A673 (cell line): ENCODE measurements at regions not wholly inside any gene's neighbourhood (a gene's known extent, or its start where the extent isn't known, plus 50 kb on each side); places are given as distances from the start of the nearest gene placed in this dataset.

ENCODE experiments used
- BruUV-seq: library from RNA; stranded (reverse); fragments of 400-500 nt; replicated peaks from 2 replicates; lab custom pipeline; 2021; lab: Mats Ljungman, UMichigan
- CTCF ChIA-PET: fragments of 300-600 bp; sonication (Branson Sonifier 250); formaldehyde crosslinking; loops from one replicate; lab custom pipeline; 2022; ENCODE audit warnings: antibody characterized with exemption; lab: Charles Lee
- POLR2A ChIA-PET: fragments of 300-600 bp; sonication (Branson Sonifier 250); formaldehyde crosslinking; loops from one replicate; lab custom pipeline; 2022; ENCODE audit warnings: antibody characterized with exemption; ENCODE audit not compliant: low non-redundant PET; lab: Charles Lee
- DNase-seq: peaks from one replicate; pipeline ENCODE4 v3.0.0-alpha.2; 2015; ENCODE audit warnings: low spot score
- H3K27ac ChIP-seq: fragments of 200-600 bp; sonication (generic); 2 replicates; pipeline ENCODE4 v1.5.1; 2016; ENCODE audit warnings: mixed run types, low read depth, mild to moderate bottlenecking, mixed read lengths, antibody characterized with exemption, low read length; ENCODE audit not compliant: poor library complexity, severe bottlenecking
- H3K27me3 ChIP-seq: fragments of 200-600 bp; sonication (generic); replicated peaks from 2 replicates; pipeline ENCODE4 v1.6.1; 2017; ENCODE audit warnings: mixed run types, low read depth, mild to moderate bottlenecking, mixed read lengths, antibody characterized with exemption, low read length; ENCODE audit not compliant: insufficient read depth, poor library complexity
- H3K36me3 ChIP-seq: fragments of 200-600 bp; sonication (generic); 2 replicates; pipeline ENCODE4 v1.6.1; 2016; ENCODE audit warnings: mixed run types, mild to moderate bottlenecking, mixed read lengths, antibody characterized with exemption, low read length; ENCODE audit not compliant: insufficient read depth, poor library complexity, severe bottlenecking
- H3K4me1 ChIP-seq: fragments of 200-600 bp; sonication (generic); 2 replicates; pipeline ENCODE4 v1.6.1; 2017; ENCODE audit warnings: mixed run types, mild to moderate bottlenecking, mixed read lengths, antibody characterized with exemption, low read length; ENCODE audit not compliant: insufficient read depth, poor library complexity, severe bottlenecking
- H3K4me3 ChIP-seq: fragments of 200-600 bp; sonication (generic); 2 replicates; pipeline ENCODE4 v1.5.1; 2016; ENCODE audit warnings: low read depth, mixed run types, mild to moderate bottlenecking, mixed read lengths, low read length; ENCODE audit not compliant: poor library complexity, severe bottlenecking
- H3K9me3 ChIP-seq: fragments of 200-600 bp; sonication (generic); 2 replicates; pipeline ENCODE4 v1.6.1; 2016; ENCODE audit warnings: mixed run types, low read depth, mild to moderate bottlenecking, mixed read lengths, antibody characterized with exemption, low read length; ENCODE audit not compliant: poor library complexity, severe bottlenecking
- EZH2 ChIP-seq: fragments of 200-600 bp; sonication (generic); IDR thresholded peaks from 2 replicates; pipeline ENCODE4 v1.6.1; 2017; ENCODE audit warnings: borderline replicate concordance, low read depth, mild to moderate bottlenecking, mixed read lengths, antibody characterized with exemption, low read length; ENCODE audit not compliant: poor library complexity, severe bottlenecking
- intact Hi-C: fragments of 100-400 bp; cut with micrococcal nuclease; formaldehyde crosslinking; loops from one replicate; pipeline ENCODE4 v1.10.0; 2022; ENCODE audit not compliant: unreplicated experiment
- TF ChIP-seq, protein P1 (sequence below): fragments of 300-800, 200-600 bp; sonication (generic); conservative IDR thresholded peaks from 2 replicates; pipeline ENCODE4 v1.5.1; 2017; ENCODE audit warnings: low read depth, mild to moderate bottlenecking, antibody characterized with exemption, low read length, moderate library complexity, mixed read lengths

GRCh38 chr6:6409397-6410030 is 89.1 kb upstream of the F13A1 start:
- H3K27me3 ChIP-seq: no peaks in the 10 kb centered on the region
- no peak overlapping the region for H3K4me3 ChIP-seq
- CTCF ChIA-PET: no interaction called here
- no peak for DNase-seq
- TF ChIP-seq, protein P1, sequence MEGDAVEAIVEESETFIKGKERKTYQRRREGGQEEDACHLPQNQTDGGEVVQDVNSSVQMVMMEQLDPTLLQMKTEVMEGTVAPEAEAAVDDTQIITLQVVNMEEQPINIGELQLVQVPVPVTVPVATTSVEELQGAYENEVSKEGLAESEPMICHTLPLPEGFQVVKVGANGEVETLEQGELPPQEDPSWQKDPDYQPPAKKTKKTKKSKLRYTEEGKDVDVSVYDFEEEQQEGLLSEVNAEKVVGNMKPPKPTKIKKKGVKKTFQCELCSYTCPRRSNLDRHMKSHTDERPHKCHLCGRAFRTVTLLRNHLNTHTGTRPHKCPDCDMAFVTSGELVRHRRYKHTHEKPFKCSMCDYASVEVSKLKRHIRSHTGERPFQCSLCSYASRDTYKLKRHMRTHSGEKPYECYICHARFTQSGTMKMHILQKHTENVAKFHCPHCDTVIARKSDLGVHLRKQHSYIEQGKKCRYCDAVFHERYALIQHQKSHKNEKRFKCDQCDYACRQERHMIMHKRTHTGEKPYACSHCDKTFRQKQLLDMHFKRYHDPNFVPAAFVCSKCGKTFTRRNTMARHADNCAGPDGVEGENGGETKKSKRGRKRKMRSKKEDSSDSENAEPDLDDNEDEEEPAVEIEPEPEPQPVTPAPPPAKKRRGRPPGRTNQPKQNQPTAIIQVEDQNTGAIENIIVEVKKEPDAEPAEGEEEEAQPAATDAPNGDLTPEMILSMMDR: no peak
- no peak for TF ChIP-seq EZH2
- H3K27ac ChIP-seq: no peak overlapping the region
- no peaks in the 10 kb centered on the region for H3K4me1 ChIP-seq
- BruUV-seq: no TSS peak
- no peaks in the 10 kb centered on the region for H3K9me3 ChIP-seq
- POLR2A ChIA-PET: no interaction called here
- intact Hi-C loops: no loop called here
- no peaks in the 10 kb centered on the region for H3K36me3 ChIP-seq

DNA sequence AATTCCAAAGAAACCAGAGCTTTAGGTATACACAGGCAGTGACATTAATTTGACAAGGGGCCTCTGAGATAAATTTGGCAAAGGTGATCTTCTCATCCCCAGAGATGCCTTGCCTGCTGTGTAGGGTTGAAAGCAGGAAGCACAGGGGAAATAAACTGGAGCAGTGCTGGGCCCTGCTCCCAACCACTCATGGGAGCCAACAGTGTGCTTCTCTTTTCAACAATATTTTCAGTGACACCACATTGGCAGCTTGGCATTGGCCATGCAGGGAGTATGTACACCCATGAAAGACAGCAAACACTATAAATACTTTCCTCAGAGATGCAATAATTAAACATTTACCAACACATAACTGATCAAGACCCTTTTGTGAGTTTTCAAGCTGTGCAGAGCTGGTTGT is 90.7 kb upstream of the F13A1 start:
- TF ChIP-seq EZH2: no peak
- TF ChIP-seq, protein P1: no peak
- intact Hi-C loops: no loop called here
- H3K36me3 ChIP-seq: no peaks in the 10 kb centered on the region
- POLR2A ChIA-PET: no interaction called here
- H3K27me3 ChIP-seq: no peaks in the 10 kb centered on the region
- H3K27ac ChIP-seq: no peak overlapping the region
- no peaks in the 10 kb centered on the region for H3K9me3 ChIP-seq
- DNase-seq: no peak
- no TSS peak for BruUV-seq
- H3K4me1 ChIP-seq: no peaks in the 10 kb centered on the region
- H3K4me3 ChIP-seq: no peak overlapping the region
- CTCF ChIA-PET: no interaction called here

DNA sequence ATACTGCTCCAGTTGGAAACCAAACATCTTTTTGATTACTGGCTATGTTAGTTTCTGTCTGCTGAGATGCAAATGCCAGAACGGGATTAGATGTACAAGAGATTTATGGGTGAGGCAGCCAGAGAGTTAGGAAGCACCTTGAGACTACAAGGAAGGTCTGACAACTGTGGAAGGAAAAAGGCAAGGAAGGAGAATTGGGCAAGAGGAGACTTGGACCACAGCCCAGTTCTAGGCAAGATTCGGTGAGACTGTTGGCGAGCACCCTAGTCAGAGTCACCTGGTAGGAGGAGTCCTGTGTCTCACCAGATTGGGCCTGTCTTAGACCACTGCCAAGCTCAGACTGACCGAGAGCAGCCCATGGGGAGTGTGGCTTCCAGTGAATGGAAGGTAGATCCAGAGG is 91.8 kb upstream of the F13A1 start:
- intact Hi-C loops: no loop called here

More for the DNA sequence above, 91.8 kb upstream of the F13A1 start:
- Histone ChIP-seq H3K27me3 (no peaks in the 10 kb centered on the region), H3K4me1 (no peaks in the 10 kb centered on the region), H3K9me3 (no peaks in the 10 kb centered on the region), H3K27ac (no peak overlapping the region), H3K4me3 (no peak overlapping the region), H3K36me3 (no peaks in the 10 kb centered on the region)
- no TSS peak for BruUV-seq
- TF ChIP-seq EZH2: no peak
- TF ChIP-seq, protein P1: no peak
- ChIA-PET CTCF (no interaction called here), POLR2A (no interaction called here)
- DNase-seq: no peak
